Immature natural killer cell (primary cell): ENCODE measurements at regions not wholly inside any gene's neighbourhood (a gene's known extent, or its start where the extent isn't known, plus 50 kb on each side); places are given as distances from the start of the nearest gene placed in this dataset.

Source experiments
- DNase-seq, 3 donors: peaks; one replicate each; pipeline ENCODE4 v3.0.0; 2022; ENCODE audit warnings: mixed read lengths in 1 of 3
- H3K27ac Mint-ChIP-seq, 6 donors: one replicate each; pipeline ENCODE4 v1.8.0; 2020; ENCODE audit warnings: mixed read lengths in 6 of 6, mild to moderate bottlenecking in 5 of 6, inconsistent platforms in 4 of 6, moderate library complexity in 3 of 6
- H3K27me3 Mint-ChIP-seq, 3 donors: one replicate each; pipeline ENCODE4 v1.8.0; 2020 to 2021; ENCODE audit warnings: low read depth in 3 of 3, mild to moderate bottlenecking in 3 of 3, mixed read lengths in 3 of 3, moderate library complexity in 3 of 3, inconsistent platforms in 1 of 3
- H3K36me3 Mint-ChIP-seq, 3 donors: one replicate each; pipeline ENCODE4 v1.8.0; 2020; ENCODE audit warnings: mixed read lengths in 3 of 3, inconsistent platforms in 2 of 3, mild to moderate bottlenecking in 2 of 3
- H3K4me1 Mint-ChIP-seq, 2 donors: one replicate each; pipeline ENCODE4 v1.8.0; 2020; ENCODE audit warnings: inconsistent platforms in 2 of 2, mild to moderate bottlenecking in 2 of 2, mixed read lengths in 2 of 2, moderate library complexity in 1 of 2
- H3K4me3 Mint-ChIP-seq, 5 donors: one replicate each; pipeline ENCODE4 v1.8.0; 2020; ENCODE audit warnings: mild to moderate bottlenecking in 5 of 5, mixed read lengths in 5 of 5, inconsistent platforms in 3 of 5, moderate library complexity in 3 of 5
- H3K9me3 Mint-ChIP-seq, 6 donors: one replicate each; pipeline ENCODE4 v1.8.0; 2020; ENCODE audit warnings: mild to moderate bottlenecking in 6 of 6, mixed read lengths in 6 of 6, inconsistent platforms in 4 of 6, moderate library complexity in 3 of 6

- no peak overlapping the region for H3K4me3 Mint-ChIP-seq
- no peak for DNase-seq
- peaks cover 0 to 4% (median 3%) of the 10 kb centered on the region in 3 donors for H3K27me3 Mint-ChIP-seq
These were observed 606.5 kb upstream of the MGMT start for GRCh38 chr10:128860574-128860973.

GRCh38 chr10:128861018-128861901 lies 605.8 kb upstream of the MGMT start:
- DNase-seq: no peak
- Mint-ChIP-seq H3K27ac (no peak overlapping the region), H3K9me3 (no peaks in the 10 kb centered on the region), H3K27me3 (peaks cover 0 to 4% (median 3%) of the 10 kb centered on the region in 3 donors), H3K4me1 (no peaks in the 10 kb centered on the region), H3K4me3 (no peak overlapping the region), H3K36me3 (no peaks in the 10 kb centered on the region)

More at GRCh38 chr10:128860574-128860973, 606.5 kb upstream of the MGMT start:
- Mint-ChIP-seq H3K36me3 (no peaks in the 10 kb centered on the region), H3K27ac (no peak overlapping the region), H3K4me1 (no peaks in the 10 kb centered on the region), H3K9me3 (no peaks in the 10 kb centered on the region)

- H3K27ac Mint-ChIP-seq: no peak overlapping the region
- no peak for DNase-seq
- H3K27me3 Mint-ChIP-seq: peaks cover 0 to 4% (median 3%) of the 10 kb centered on the region in 3 donors
- no peaks in the 10 kb centered on the region for H3K36me3 Mint-ChIP-seq
- H3K4me3 Mint-ChIP-seq: no peak overlapping the region
- H3K4me1 Mint-ChIP-seq: no peaks in the 10 kb centered on the region
- no peaks in the 10 kb centered on the region for H3K9me3 Mint-ChIP-seq
These were observed 603.6 kb upstream of the MGMT start for GRCh38 chr10:128863411-128863810.

GRCh38 chr10:128863823-128864405 lies 603.1 kb upstream of the MGMT start:
- H3K4me1 Mint-ChIP-seq: no peaks in the 10 kb centered on the region
- H3K9me3 Mint-ChIP-seq: no peaks in the 10 kb centered on the region
- H3K27me3 Mint-ChIP-seq: peaks cover 0 to 4% (median 3%) of the 10 kb centered on the region in 3 donors
- no peak for DNase-seq
- H3K27ac Mint-ChIP-seq: no peak overlapping the region
- no peaks in the 10 kb centered on the region for H3K36me3 Mint-ChIP-seq
- H3K4me3 Mint-ChIP-seq: no peak overlapping the region

- Mint-ChIP-seq H3K9me3 (no peaks in the 10 kb centered on the region), H3K4me1 (no peaks in the 10 kb centered on the region), H3K4me3 (no peak overlapping the region), H3K36me3 (no peaks in the 10 kb centered on the region), H3K27me3 (peaks cover 0 to 4% (median 3%) of the 10 kb centered on the region in 3 donors), H3K27ac (no peak overlapping the region)
- DNase-seq: no peak
These were observed 602.3 kb upstream of the MGMT start for GRCh38 chr10:128864554-128865295.

GRCh38 chr10:128865436-128866195 lies 601.4 kb upstream of the MGMT start:
- H3K4me1 Mint-ChIP-seq: no peaks in the 10 kb centered on the region
- H3K27ac Mint-ChIP-seq: no peak overlapping the region
- DNase-seq: no peak
- no peaks in the 10 kb centered on the region for H3K36me3 Mint-ChIP-seq
- no peak overlapping the region for H3K4me3 Mint-ChIP-seq
- peaks cover 0 to 4% (median 3%) of the 10 kb centered on the region in 3 donors for H3K27me3 Mint-ChIP-seq
- H3K9me3 Mint-ChIP-seq: no peaks in the 10 kb centered on the region

GRCh38 chr10:128866551-128866950 lies 600.5 kb upstream of the MGMT start:
- Mint-ChIP-seq H3K27me3 (peaks cover 4 to 6% (median 5%) of the 10 kb centered on the region in 3 donors), H3K9me3 (no peaks in the 10 kb centered on the region), H3K27ac (no peak overlapping the region), H3K36me3 (no peaks in the 10 kb centered on the region), H3K4me3 (no peak overlapping the region), H3K4me1 (no peaks in the 10 kb centered on the region)
- DNase-seq: no peak

- Mint-ChIP-seq H3K9me3 (no peaks in the 10 kb centered on the region), H3K27me3 (peaks cover 5 to 6% (median 6%) of the 10 kb centered on the region in 3 donors), H3K36me3 (no peaks in the 10 kb centered on the region), H3K4me1 (no peaks in the 10 kb centered on the region), H3K4me3 (no peak overlapping the region), H3K27ac (no peak overlapping the region)
- DNase-seq: no peak
These were observed 599.8 kb upstream of the MGMT start for GRCh38 chr10:128867210-128867609.

GRCh38 chr10:128867819-128868218 lies 599.2 kb upstream of the MGMT start:
- no peak overlapping the region for H3K27ac Mint-ChIP-seq
- H3K4me1 Mint-ChIP-seq: no peaks in the 10 kb centered on the region
- H3K4me3 Mint-ChIP-seq: no peak overlapping the region
- peaks cover 5 to 6% (median 5%) of the 10 kb centered on the region in 3 donors for H3K27me3 Mint-ChIP-seq
- no peaks in the 10 kb centered on the region for H3K36me3 Mint-ChIP-seq
- DNase-seq: no peak
- no peaks in the 10 kb centered on the region for H3K9me3 Mint-ChIP-seq

- no peak overlapping the region for H3K4me3 Mint-ChIP-seq
- peaks cover 1 to 6% (median 5%) of the 10 kb centered on the region in 3 donors for H3K27me3 Mint-ChIP-seq
- no peak overlapping the region for H3K27ac Mint-ChIP-seq
- no peaks in the 10 kb centered on the region for H3K36me3 Mint-ChIP-seq
- H3K9me3 Mint-ChIP-seq: no peaks in the 10 kb centered on the region
- no peaks in the 10 kb centered on the region for H3K4me1 Mint-ChIP-seq
- DNase-seq: no peak
These were observed 598.6 kb upstream of the MGMT start for GRCh38 chr10:128868481-128868880.

GRCh38 chr10:128869101-128869749 lies 597.8 kb upstream of the MGMT start:
- Mint-ChIP-seq H3K27me3 (peaks cover 1 to 6% (median 5%) of the 10 kb centered on the region in 3 donors), H3K36me3 (no peaks in the 10 kb centered on the region), H3K4me3 (no peak overlapping the region), H3K4me1 (no peaks in the 10 kb centered on the region), H3K9me3 (no peaks in the 10 kb centered on the region), H3K27ac (no peak overlapping the region)
- no peak for DNase-seq

GRCh38 chr10:128870830-128871597 lies 596.0 kb upstream of the MGMT start:
- no peak for DNase-seq
- Mint-ChIP-seq H3K4me1 (no peaks in the 10 kb centered on the region), H3K9me3 (no peaks in the 10 kb centered on the region), H3K27ac (peak overlapping the region in 1 of 6 donors; percentile 37), H3K36me3 (no peaks in the 10 kb centered on the region), H3K4me3 (no peak overlapping the region), H3K27me3 (peaks cover 1 to 6% (median 2%) of the 10 kb centered on the region in 3 donors)
